GM21423 (cell line): ENCODE measurements at regions not wholly inside any gene's neighbourhood (a gene's known extent, or its start where the extent isn't known, plus 50 kb on each side); places are given as distances from the start of the nearest gene placed in this dataset.
A peak's percentile ranks its signal among the peaks of the same experiment; 100 is the strongest.
"Not testable (repeated sequence)": the region's sequence is repeated elsewhere in the genome, so short reads cannot be mapped to it uniquely, and the experiment has no call there.

Experiments
- ATAC-seq: cut with Tn5 transposase; IDR thresholded peaks from one replicate; pipeline ENCODE4 v1.9.1; 2021; ENCODE audit warnings: mild to moderate bottlenecking, moderate library complexity; ENCODE audit not compliant: unreplicated experiment

DNA sequence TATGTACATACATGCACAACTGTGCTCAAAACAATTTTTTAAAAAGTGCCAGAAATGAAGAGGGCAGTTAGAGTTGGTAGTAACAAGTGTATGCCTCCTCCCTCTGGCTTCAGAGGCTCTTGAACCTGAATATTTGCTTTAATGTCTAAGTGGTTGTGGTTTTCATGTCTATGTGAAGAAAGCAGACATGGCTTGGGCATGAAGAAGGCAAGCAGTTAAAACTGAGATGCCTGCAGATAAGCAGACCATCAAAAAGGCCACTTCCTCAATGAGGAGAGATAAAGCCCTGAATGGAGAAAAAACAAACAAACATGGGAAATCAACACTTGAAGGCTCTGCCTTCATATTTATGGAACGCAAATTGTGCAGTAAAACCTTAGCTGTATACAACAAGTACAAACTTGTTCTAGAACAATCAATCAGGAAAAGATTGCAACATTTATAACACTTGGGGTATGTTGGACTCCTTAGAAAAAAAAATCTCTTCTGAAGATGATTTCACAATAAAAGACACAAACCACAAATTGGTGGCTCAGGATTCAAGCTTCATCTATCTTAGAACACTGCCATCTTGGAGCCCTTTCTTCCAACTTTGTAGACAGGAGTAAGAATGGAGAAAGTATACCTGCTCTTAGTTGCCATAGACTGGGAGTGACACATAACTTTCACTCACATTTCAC lies 52.7 kb upstream of the PLA2G4A start:
- no peak for ATAC-seq

DNA sequence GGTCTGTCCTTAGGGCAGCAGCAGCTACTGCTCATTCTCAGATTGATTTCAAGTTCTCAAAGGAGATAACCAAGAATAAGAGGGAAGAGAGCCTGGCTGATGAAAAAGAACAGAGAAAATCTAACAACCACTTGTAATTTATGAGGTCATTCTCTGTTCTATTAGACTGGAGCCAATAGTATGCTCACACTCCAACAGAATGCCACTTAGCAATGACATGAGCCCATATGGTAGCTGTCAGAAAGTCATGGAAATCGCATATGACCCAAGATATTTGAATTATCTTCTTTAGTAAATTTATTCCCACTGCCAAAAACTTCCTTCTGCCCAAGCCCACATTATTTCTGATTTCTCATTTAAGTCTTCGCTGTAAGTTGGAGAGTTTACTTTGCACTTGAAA lies 53.7 kb upstream of the PLA2G4A start:
- ATAC-seq, result no peak

GRCh38 chr1:186772228-186772627 lies 56.5 kb upstream of the PLA2G4A start:
- peak; percentile 66 for ATAC-seq

- ATAC-seq, result no peak
Observed at GRCh38 chr1:186770421-186770820, 58.3 kb upstream of the PLA2G4A start.

- ATAC-seq, result peak; percentile 67
Observed at GRCh38 chr1:186768906-186769305, 59.8 kb upstream of the PLA2G4A start.

- ATAC-seq, result no peak
Observed at GRCh38 chr1:186765446-186765845, 63.3 kb upstream of the PLA2G4A start.

- no peak for ATAC-seq
Observed at GRCh38 chr1:186763107-186763506, 65.6 kb upstream of the PLA2G4A start.

- no peak for ATAC-seq
Observed at GRCh38 chr1:186762653-186763052, 66.1 kb upstream of the PLA2G4A start.

- no peak for ATAC-seq
Observed at GRCh38 chr1:186761358-186761757, 67.4 kb upstream of the PLA2G4A start.

GRCh38 chr1:186760446-186760845 lies 68.3 kb upstream of the PLA2G4A start:
- no peak for ATAC-seq

DNA sequence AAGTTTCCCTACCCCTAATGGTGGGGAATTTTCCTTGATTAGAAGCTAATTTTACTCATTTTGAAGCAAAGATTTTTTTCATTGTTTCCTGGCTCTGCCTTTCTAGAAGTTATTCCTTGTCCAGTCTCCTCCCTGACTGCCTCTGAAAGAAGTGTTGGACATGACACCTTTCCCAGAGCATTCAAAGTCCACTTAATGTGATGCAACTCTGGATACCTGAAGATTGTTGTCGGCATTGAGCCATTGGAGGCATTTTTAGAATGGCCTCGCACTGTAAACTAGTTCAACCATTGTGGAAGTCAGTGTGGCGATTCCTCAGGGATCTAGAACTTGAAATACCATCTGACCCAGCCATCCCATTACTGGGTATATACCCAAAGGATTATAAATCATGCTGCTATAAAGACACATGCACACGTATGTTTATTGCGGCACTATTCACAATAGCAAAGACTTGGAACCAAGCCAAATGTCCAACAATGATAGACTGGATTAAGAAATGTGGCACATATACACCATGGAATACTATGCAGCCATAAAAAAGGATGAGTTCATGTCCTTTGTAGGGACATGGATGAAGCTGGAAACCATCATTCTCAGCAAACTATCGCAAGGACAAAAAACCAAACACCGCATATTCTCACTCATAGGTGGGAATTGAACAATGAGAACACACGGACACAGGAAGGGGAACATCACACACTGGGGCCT lies 69.7 kb upstream of the PLA2G4A start:
- not testable (repeated sequence) for ATAC-seq

GRCh38 chr1:186757851-186758250 lies 70.9 kb upstream of the PLA2G4A start:
- no peak for ATAC-seq

DNA sequence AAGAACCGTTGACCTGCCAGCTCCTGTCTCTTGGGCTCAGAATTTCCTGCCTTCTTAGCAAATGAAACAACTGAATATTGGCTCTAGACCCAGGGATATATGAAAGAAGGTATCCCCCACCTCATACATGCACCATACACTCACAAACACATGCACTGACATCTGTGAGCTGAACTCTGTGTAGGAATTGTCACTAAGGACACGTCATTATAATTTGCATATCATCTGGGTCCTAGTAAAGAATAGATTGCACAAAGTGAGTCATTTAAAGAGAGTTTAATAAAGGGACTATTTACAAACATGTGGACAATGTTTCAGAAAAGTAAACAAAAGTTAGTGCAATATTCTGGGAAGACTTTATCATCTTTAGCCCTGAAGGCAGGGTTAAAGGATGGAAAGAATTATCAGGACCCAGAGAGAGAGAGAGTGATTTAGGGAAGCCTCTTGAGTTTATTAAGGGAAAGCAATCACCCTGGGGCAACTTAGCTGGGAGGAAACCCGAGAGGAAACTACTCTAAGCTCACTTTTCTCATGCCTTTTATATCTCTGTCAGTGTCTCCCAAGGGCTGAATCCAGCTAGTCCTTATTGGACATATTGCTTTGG lies 74.1 kb upstream of the PLA2G4A start:
- ATAC-seq, result no peak

DNA sequence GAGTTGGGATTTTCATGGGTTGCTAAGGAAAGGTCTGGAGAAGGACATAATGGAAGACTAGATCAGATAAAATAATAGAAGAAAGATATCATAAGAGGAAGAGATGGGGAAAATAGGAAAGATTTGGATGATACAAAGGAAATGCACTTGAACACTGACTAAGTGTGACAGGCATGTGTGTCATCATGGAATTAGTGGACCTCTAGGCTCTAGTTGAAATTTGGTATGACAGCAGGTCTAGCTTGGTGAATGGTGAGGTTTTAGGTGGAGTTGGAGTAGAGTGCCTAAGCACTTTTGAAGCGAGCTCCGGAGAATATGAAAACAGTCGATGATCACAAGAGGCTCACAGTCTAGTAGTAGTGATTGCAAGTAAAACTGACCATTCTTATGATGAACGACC lies 73.0 kb upstream of the PTGS2 start:
- ATAC-seq, result no peak

DNA sequence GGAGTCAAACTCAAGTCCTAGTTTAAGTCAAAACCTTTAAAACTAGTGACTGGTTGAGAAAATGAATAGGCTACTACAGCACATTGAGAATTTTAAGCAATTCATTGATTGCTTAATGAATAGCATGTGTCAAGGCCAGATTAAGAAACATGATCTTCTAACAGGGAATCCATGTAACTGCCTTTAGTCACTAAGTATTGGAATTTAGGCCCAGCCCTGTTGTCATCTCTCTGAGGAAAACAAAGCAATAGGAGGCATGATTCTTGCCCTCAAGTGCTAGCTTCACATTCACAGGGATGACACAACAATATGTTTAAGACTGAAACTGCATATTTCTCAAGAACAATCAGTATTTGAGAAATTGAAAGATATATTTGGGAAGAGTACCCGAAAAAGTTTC lies 70.0 kb upstream of the PTGS2 start:
- no peak for ATAC-seq

- no peak for ATAC-seq
Observed at GRCh38 chr1:186749820-186750219, 69.6 kb upstream of the PTGS2 start.

GRCh38 chr1:186747661-186748060 lies 67.4 kb upstream of the PTGS2 start:
- ATAC-seq, result no peak

DNA sequence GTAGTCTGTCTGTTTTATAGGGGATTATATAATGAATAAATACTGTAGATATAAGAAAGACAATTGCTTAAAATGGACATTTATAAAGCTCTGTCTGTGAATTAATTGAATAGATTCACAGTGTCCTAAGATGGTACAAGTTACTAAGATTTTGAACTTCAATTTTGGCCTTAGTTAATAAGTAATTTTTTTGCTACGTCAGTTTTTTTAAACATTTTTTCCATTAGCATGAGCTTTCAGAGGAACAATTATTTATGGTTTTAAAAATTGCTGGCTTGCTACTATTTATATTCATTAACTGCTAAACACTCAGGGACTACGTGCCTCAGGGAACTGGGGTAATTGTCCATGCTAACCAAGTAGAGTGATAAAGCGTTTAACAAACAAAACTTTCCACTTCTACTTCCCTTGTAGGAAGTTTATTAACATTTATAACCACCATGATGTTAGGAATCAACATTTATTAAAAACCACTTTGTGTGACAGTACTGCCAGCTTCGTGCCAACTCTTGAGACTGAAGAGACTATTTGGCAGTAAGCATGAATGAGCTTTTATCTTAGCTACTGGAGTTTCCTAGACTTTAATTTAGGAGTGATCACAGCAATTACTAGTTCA lies 65.4 kb upstream of the PTGS2 start:
- ATAC-seq, result no peak

GRCh38 chr1:186741640-186742039 lies 61.4 kb upstream of the PTGS2 start:
- ATAC-seq, result no peak

GRCh38 chr1:186740324-186740723 lies 60.1 kb upstream of the PTGS2 start:
- no peak for ATAC-seq

DNA sequence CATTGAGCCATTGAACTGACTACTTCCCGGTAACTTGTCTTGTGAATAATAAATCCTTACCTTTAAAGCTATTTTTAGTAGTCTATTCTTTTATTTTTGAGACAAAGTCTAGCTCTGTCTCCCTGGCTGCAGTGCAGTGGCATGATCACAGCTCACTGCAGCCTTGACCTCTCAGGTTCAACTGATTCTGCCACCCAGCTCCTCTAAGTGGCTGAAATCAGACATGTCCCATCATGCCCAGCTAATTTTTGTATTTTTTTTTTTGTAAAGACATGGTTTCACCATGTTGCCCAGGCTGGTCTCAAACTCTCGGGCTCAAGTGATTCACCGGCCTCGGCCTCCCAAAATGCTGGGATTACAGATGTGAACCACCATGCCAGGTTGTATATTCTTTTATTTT lies 59.3 kb upstream of the PTGS2 start:
- no peak for ATAC-seq

GRCh38 chr1:186738926-186739325 lies 58.7 kb upstream of the PTGS2 start:
- ATAC-seq, result peak; percentile 67
